Adrenal gland (tissue), 9 donors: ENCODE measurements at regions not wholly inside any gene's neighbourhood (a gene's known extent, or its start where the extent isn't known, plus 50 kb on each side); places are given as distances from the start of the nearest gene placed in this dataset.
"Not testable (repeated sequence)": the region's sequence is repeated elsewhere in the genome, so short reads cannot be mapped to it uniquely, and the experiment has no call there.

Experiments
- DNase-seq, 7 donors: peaks; one replicate each; pipeline ENCODE4 v3.0.0-alpha.2; 2019 to 2020
- H3K27ac ChIP-seq, 5 donors: fragments of 200-600 bp; sonication (generic) in 4 of 5; 1 replicate in 3 of 5; 2 replicates in 2 of 5; pipeline versions ENCODE4 v1.5.1 to v1.8.0; 2016 to 2020; ENCODE audit warnings: mild to moderate bottlenecking in 1 of 5
- H3K27me3 ChIP-seq: fragments of 200-600 bp; 2 replicates; pipeline ENCODE4 v1.8.0; 2021
- H3K36me3 ChIP-seq, 2 donors: fragments of 200-600 bp; replicated peaks in 1 of 2; 1 replicate in 1 of 2; 2 replicates in 1 of 2; pipeline versions ENCODE4 v1.5.1 to v1.8.0; 2018 to 2022
- H3K4me1 ChIP-seq, 2 donors: fragments of 200-600 bp; replicated peaks in 1 of 2; 1 replicate in 1 of 2; 2 replicates in 1 of 2; pipeline versions ENCODE4 v1.5.1 to v1.8.0; 2018 to 2021
- H3K4me3 ChIP-seq, 4 donors: fragments of 200-600 bp; sonication (generic) in 3 of 4; one replicate each; pipeline ENCODE4 v1.5.1; 2016 to 2018
- H3K9me3 ChIP-seq, 3 donors: fragments of 200-600 bp; sonication (generic) in 1 of 3; replicated peaks in 1 of 3; 1 replicate in 2 of 3; 2 replicates in 1 of 3; pipeline versions ENCODE4 v1.5.1 to v1.8.0; 2016 to 2021
- CTCF ChIP-seq, 6 experiments: fragments of 450-650 bp in 4 of 6; fragments of 200-600 bp in 2 of 6; sonication (generic) in 1 of 6; IDR thresholded peaks; 1 replicate in 5 of 6; 2 replicates in 1 of 6; pipeline versions ENCODE4 v1.5.1 to v1.8.0; 2016 to 2021; ENCODE audit warnings: antibody characterized with exemption in 6 of 6, mild to moderate bottlenecking in 2 of 6, moderate library complexity in 1 of 6
- POLR2A ChIP-seq, 2 donors: fragments of 450-650 bp; IDR thresholded peaks; one replicate each; pipeline ENCODE4 v1.6.1; 2017; ENCODE audit warnings: antibody characterized with exemption in 2 of 2, mild to moderate bottlenecking in 2 of 2, moderate library complexity in 1 of 2
- WGBS, 4 donors: extraction: QIAGEN DNeasy Blood & Tissue Kit in 2 of 4; methylation state at CpG; one replicate each; pipeline versions ENCODE4 v1.1.5 to v1.1.7; 2013 to 2017; 5-methylcytosine and 5-hydroxymethylcytosine counted together
- intact Hi-C, 2 donors: fragments of 100-400 bp; cut with DNase I; formaldehyde crosslinking; loops; one replicate each; pipeline versions ENCODE4 v1.14.1 to v1.15.0; 2022 to 2023
- donor health status: healthy with polysubstance abuse.
- donor health status: Bipolar disorder and iron deficiency.
- donor health status: DM: yes; HTN: yes; CAD: no.
- donor health status: DM: no; HTN: no; CAD: no.
- donor health status: DM: no; HTN: no; CAD: no.

- peak; percentile 20 to 56 (median 36) for TF ChIP-seq CTCF (IDR thresholded peaks at IDR 0.05)
- no peak for TF ChIP-seq POLR2A (IDR thresholded peaks at IDR 0.05)
- 26 to 33% (median 27%) methylated on average over 4 of the region's 4 CpGs for WGBS, 4 donors
- no peak overlapping the region for H3K27ac ChIP-seq
- intact Hi-C loops: loop anchor here in 1 of 2 donors (10.0 kb wide), 1 partner anchor 610 kb away; no protein-coding TSS in a partner anchor
- H3K4me3 ChIP-seq: no peak overlapping the region
- H3K9me3 ChIP-seq: no peaks in the 10 kb centered on the region
- DNase-seq: peak in 6 of 7 donors; percentile 27 to 51 (median 32)
- H3K4me1 ChIP-seq: no peaks in the 10 kb centered on the region
- H3K27me3 ChIP-seq: no peaks in the 10 kb centered on the region
- H3K36me3 ChIP-seq: no peaks in the 10 kb centered on the region
These were observed 494.5 kb upstream of the LARGE1 start for GRCh38 chr22:34414467-34415440.

GRCh38 chr22:34416022-34416860 lies 496.0 kb upstream of the LARGE1 start:
- DNase-seq: no peak
- no peak overlapping the region for H3K4me3 ChIP-seq
- no peaks in the 10 kb centered on the region for H3K4me1 ChIP-seq
- intact Hi-C loops: loop anchor here in 1 of 2 donors (10.0 kb wide), 1 partner anchor 609 kb away; no protein-coding TSS in a partner anchor
- WGBS, 4 donors: 35 to 48% (median 43%) methylated on average over 7 of the region's 7 CpGs
- H3K36me3 ChIP-seq: no peaks in the 10 kb centered on the region
- no peak overlapping the region for H3K27ac ChIP-seq
- no peak for TF ChIP-seq POLR2A (IDR thresholded peaks at IDR 0.05)
- no peak for TF ChIP-seq CTCF (IDR thresholded peaks at IDR 0.05)
- no peaks in the 10 kb centered on the region for H3K27me3 ChIP-seq
- H3K9me3 ChIP-seq: no peaks in the 10 kb centered on the region

GRCh38 chr22:34422948-34423347 lies 502.7 kb upstream of the LARGE1 start:
- DNase-seq, H3K27ac ChIP-seq, H3K36me3 ChIP-seq, H3K9me3 ChIP-seq, H3K4me3 ChIP-seq, intact Hi-C loops, H3K27me3 ChIP-seq, H3K4me1 ChIP-seq: not testable (repeated sequence)
- 70 to 80% (median 77%) methylated on average over 8 of the region's 8 CpGs for WGBS, 4 donors

GRCh38 chr22:34427436-34427835 lies 507.2 kb upstream of the LARGE1 start:
- no peak for TF ChIP-seq POLR2A (IDR thresholded peaks at IDR 0.05)
- no peak for TF ChIP-seq CTCF (IDR thresholded peaks at IDR 0.05)
- no peak overlapping the region for H3K4me3 ChIP-seq
- DNase-seq: no peak
- no peaks in the 10 kb centered on the region for H3K9me3 ChIP-seq
- H3K4me1 ChIP-seq: no peaks in the 10 kb centered on the region
- no peak overlapping the region for H3K27ac ChIP-seq
- no peaks in the 10 kb centered on the region for H3K27me3 ChIP-seq
- intact Hi-C loops: no loop called here
- H3K36me3 ChIP-seq: no peaks in the 10 kb centered on the region
- WGBS, 4 donors: 72 to 73% (median 72%) methylated on average over 4 of the region's 4 CpGs
